Muscle layer of colon (tissue), 2 donors: ENCODE measurements at regions not wholly inside any gene's neighbourhood (a gene's known extent, or its start where the extent isn't known, plus 50 kb on each side); places are given as distances from the start of the nearest gene placed in this dataset.
"Not testable (repeated sequence)": the region's sequence is repeated elsewhere in the genome, so short reads cannot be mapped to it uniquely, and the experiment has no call there.

Source experiments
- H3K27ac ChIP-seq: one replicate; pipeline ENCODE4 v1.7.0; 2013; ENCODE audit warnings: low read depth, mild to moderate bottlenecking, low read length, moderate library complexity
- H3K27me3 ChIP-seq, 2 donors: one replicate each; pipeline ENCODE4 v1.7.0; 2013; ENCODE audit warnings: low read length in 2 of 2, mild to moderate bottlenecking in 2 of 2; ENCODE audit not compliant: insufficient read depth in 2 of 2, control insufficient read depth in 1 of 2
- H3K36me3 ChIP-seq: one replicate; pipeline ENCODE4 v1.7.0; 2013; ENCODE audit warnings: mild to moderate bottlenecking, low read length; ENCODE audit not compliant: insufficient read depth
- H3K4me1 ChIP-seq: one replicate; pipeline ENCODE4 v1.7.0; 2013; ENCODE audit warnings: mild to moderate bottlenecking, low read length; ENCODE audit not compliant: insufficient read depth
- H3K4me3 ChIP-seq, 2 donors: one replicate each; pipeline ENCODE4 v1.7.0; 2013; ENCODE audit warnings: low read length in 2 of 2, low read depth in 1 of 2, mild to moderate bottlenecking in 1 of 2, moderate library complexity in 1 of 2
- H3K9ac ChIP-seq: one replicate; pipeline ENCODE4 v1.7.0; 2013; ENCODE audit warnings: low read length
- H3K9me3 ChIP-seq: one replicate; pipeline ENCODE4 v1.7.0; 2013; ENCODE audit warnings: mild to moderate bottlenecking, low read length
- donor health status: abdominal sarcoma.
- donor health status: Adenocarcinoma of cecum.

- Histone ChIP-seq H3K27ac (no peak overlapping the region), H3K9me3 (peaks cover 5% of the 10 kb centered on the region), H3K36me3 (no peaks in the 10 kb centered on the region), H3K4me3 (no peak overlapping the region), H3K9ac (no peak overlapping the region), H3K4me1 (no peaks in the 10 kb centered on the region), H3K27me3 (no peaks in the 10 kb centered on the region)
Observed at GRCh38 chr12:124217508-124218242, 77.2 kb upstream of the RFLNA start.

GRCh38 chr12:124218243-124218560 is 76.7 kb upstream of the RFLNA start:
- Histone ChIP-seq H3K27me3 (no peaks in the 10 kb centered on the region), H3K4me1 (no peaks in the 10 kb centered on the region), H3K4me3 (no peak overlapping the region), H3K9ac (no peak overlapping the region), H3K27ac (no peak overlapping the region), H3K36me3 (no peaks in the 10 kb centered on the region), H3K9me3 (peaks cover 5% of the 10 kb centered on the region)

DNA sequence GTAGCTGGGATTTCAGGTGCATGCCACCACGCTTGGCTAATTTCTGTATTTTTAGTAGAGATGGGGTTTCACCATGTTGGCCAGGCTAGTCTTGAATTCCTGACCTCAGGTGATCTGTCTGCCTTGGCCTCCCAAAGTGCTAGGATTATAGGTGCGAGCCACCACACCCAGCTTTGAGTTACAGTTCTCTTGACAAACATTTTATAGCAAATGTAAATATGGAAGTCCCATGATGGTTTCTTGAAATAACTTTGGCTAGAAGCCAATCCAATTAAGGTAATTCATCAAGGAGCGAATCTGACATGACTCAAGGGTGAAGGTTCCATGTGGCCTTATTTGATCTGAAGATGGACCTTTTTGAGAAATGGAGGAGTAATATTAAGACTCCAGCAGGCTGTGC is 76.2 kb upstream of the RFLNA start:
- H3K9ac ChIP-seq, H3K9me3 ChIP-seq, H3K4me3 ChIP-seq, H3K27me3 ChIP-seq, H3K4me1 ChIP-seq, H3K36me3 ChIP-seq, H3K27ac ChIP-seq: not testable (repeated sequence)

DNA sequence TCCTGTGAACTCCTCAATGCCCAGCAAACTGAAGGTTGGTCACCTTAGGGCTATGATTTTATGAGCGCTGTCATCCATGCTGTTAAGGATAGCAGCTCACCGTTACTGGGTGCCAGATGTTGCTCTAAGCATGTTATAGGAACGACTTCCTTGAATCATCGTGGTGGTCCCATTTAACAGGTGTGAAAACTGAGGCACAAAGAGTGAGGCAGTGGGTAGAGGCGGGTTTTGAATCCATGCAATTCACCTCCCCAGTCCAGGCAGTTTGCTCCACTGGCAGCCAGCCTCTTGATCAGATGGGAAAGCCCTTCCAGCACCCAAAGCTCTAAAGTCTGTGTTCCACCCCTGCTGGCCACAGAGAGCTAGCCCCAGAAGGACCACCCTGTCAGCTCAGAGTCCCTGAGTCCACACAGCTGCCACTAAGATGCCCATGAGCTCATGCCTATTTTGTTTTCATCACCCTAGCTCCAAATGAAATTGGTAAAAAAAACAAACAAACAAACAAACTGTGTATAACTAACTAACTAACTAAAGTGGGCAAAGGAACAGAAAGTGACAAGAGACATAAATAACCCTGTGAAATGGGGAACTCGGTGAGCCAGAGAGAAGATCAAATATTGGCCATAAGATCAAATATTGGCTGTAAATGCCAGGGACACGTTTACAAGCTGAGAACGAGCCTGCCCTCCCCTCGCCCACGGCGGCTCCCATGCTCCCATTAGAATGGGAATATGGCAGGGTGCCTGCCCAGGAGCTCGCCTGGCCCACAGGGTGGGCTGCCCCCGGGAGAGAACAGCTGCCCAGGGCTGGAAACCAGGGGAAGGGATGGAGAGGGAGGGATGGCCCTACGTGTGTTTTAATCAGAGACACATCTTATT is 72.3 kb upstream of the RFLNA start:
- H3K9ac ChIP-seq = no peak overlapping the region
- H3K27me3 ChIP-seq = no peaks in the 10 kb centered on the region
- no peak overlapping the region for H3K4me3 ChIP-seq
- H3K9me3 ChIP-seq = no peaks in the 10 kb centered on the region
- no peaks in the 10 kb centered on the region for H3K36me3 ChIP-seq
- H3K4me1 ChIP-seq = no peaks in the 10 kb centered on the region
- no peak overlapping the region for H3K27ac ChIP-seq

GRCh38 chr12:124223733-124224138 is 71.2 kb upstream of the RFLNA start:
- H3K27me3 ChIP-seq, H3K9ac ChIP-seq, H3K27ac ChIP-seq, H3K4me3 ChIP-seq, H3K36me3 ChIP-seq, H3K9me3 ChIP-seq, H3K4me1 ChIP-seq: not testable (repeated sequence)

DNA sequence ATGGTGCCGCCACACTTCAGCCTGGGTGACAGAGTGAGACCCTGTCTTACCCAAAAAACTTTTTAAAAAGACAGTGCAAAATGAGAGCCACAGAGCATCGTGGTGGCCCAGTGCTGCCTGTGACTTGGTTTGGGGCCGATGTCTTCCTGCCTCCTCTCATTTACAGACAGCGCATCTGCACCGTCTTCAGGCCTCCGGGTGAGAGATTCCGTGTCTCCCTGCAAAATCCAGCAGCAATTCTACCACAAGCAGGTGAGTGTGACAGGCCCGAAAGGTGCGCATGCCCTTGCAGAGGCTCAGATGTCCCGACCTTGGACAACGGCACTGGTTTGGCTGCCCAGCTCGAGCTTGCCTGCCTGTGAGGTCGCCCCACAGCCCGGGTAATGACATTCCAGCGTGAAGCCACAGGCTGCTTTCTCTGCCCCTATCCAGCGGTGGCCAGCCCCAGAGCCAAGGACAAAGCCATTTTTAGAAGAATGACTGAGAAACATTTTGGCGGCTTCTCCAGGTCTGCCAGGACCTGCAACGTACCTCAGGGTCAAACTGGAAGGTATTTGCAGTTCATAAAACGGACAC is 70.3 kb upstream of the RFLNA start:
- H3K27ac ChIP-seq = no peak overlapping the region
- no peaks in the 10 kb centered on the region for H3K9me3 ChIP-seq
- no peak overlapping the region for H3K9ac ChIP-seq
- no peak overlapping the region for H3K4me3 ChIP-seq
- H3K36me3 ChIP-seq = no peaks in the 10 kb centered on the region
- no peaks in the 10 kb centered on the region for H3K27me3 ChIP-seq
- no peaks in the 10 kb centered on the region for H3K4me1 ChIP-seq

GRCh38 chr12:124225730-124226129 is 69.2 kb upstream of the RFLNA start:
- Histone ChIP-seq H3K27ac (no peak overlapping the region), H3K4me1 (no peaks in the 10 kb centered on the region), H3K27me3 (no peaks in the 10 kb centered on the region), H3K9me3 (no peaks in the 10 kb centered on the region), H3K36me3 (no peaks in the 10 kb centered on the region), H3K4me3 (no peak overlapping the region), H3K9ac (no peak overlapping the region)

DNA sequence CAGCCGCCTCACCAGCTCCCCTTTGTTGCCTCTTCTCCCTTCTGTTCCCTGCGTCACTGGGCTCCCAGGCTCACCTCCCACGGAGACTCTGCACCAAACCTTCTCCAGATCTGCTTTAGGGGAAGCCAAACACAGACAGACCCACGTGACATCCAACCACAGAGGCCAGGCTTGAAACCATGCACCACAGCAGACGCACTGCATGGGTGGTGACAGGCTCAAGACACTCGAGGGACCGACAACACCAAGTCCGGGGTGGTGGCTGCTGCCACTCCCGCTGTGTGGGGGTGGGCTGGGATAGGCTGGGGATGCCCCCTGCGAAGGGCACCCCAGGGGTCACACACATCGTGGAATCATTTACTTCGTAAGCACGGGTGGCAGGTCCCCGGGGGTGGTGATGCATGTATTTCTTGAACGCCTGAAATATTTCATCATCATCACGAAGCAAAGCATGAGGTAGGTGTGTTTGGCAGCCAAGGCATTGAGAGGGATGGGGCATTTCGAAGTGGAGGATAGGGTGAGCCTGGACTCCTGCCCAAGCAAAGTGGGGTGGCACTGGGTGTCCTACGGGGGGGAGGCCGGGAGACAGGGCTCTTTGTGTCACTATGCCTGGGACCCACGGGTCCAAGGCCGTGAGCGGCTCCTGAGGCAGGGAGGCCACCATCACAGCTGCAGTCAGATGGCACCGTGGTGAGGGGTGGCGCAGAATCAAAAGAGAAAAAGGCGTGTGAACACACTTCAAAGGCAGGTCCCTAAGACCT is 66.8 kb upstream of the RFLNA start:
- no peaks in the 10 kb centered on the region for H3K27me3 ChIP-seq
- no peak overlapping the region for H3K9ac ChIP-seq
- H3K9me3 ChIP-seq = no peaks in the 10 kb centered on the region
- H3K4me1 ChIP-seq = no peaks in the 10 kb centered on the region
- no peak overlapping the region for H3K4me3 ChIP-seq
- H3K27ac ChIP-seq = no peak overlapping the region
- H3K36me3 ChIP-seq = no peaks in the 10 kb centered on the region

- Histone ChIP-seq H3K9me3 (no peaks in the 10 kb centered on the region), H3K4me3 (no peak overlapping the region), H3K4me1 (no peaks in the 10 kb centered on the region), H3K27me3 (no peaks in the 10 kb centered on the region), H3K27ac (no peak overlapping the region), H3K9ac (no peak overlapping the region), H3K36me3 (no peaks in the 10 kb centered on the region)
Observed at GRCh38 chr12:124229520-124229919, 65.4 kb upstream of the RFLNA start.

- Histone ChIP-seq H3K4me1 (no peaks in the 10 kb centered on the region), H3K9me3 (no peaks in the 10 kb centered on the region), H3K27ac (no peak overlapping the region), H3K4me3 (no peak overlapping the region), H3K36me3 (no peaks in the 10 kb centered on the region), H3K9ac (no peak overlapping the region), H3K27me3 (no peaks in the 10 kb centered on the region)
Observed at GRCh38 chr12:124230117-124230757, 64.7 kb upstream of the RFLNA start.

DNA sequence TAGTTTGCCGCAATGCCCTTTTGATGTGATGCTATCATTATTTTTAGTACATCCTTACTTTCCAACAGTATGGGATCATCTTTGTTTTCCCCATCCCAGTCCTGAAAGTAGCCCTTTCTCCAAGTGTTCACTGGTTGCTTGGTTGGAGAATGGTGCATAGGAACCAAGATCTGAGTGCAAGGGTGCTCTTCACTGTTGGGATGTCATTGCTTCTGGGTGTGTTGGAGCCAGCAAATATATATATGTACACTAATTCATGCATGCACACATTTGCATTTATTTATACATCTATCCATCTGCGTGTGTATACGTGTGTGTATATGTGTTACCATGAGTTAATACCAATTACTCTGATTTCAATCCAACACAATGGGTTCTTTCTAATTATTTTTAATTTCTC is 64.1 kb upstream of the RFLNA start:
- no peak overlapping the region for H3K27ac ChIP-seq
- H3K9ac ChIP-seq = no peak overlapping the region
- H3K36me3 ChIP-seq = no peaks in the 10 kb centered on the region
- no peaks in the 10 kb centered on the region for H3K9me3 ChIP-seq
- no peak overlapping the region for H3K4me3 ChIP-seq
- no peaks in the 10 kb centered on the region for H3K4me1 ChIP-seq
- no peaks in the 10 kb centered on the region for H3K27me3 ChIP-seq
